T47D (cell line): ENCODE measurements at regions not wholly inside any gene's neighbourhood (a gene's known extent, or its start where the extent isn't known, plus 50 kb on each side); places are given as distances from the start of the nearest gene placed in this dataset.

Source experiments
- DNase-seq, 2 experiments: peaks; one replicate each; pipeline versions ENCODE4 v3.0.0 to v3.0.0-alpha.2; 2011 to 2012; ENCODE audit warnings: low read depth in 1 of 2, low spot score in 1 of 2
- JUND ChIP-seq: IDR thresholded peaks from 2 replicates; pipeline ENCODE4 v1.6.1; 2012; ENCODE audit warnings: low read depth
- in situ Hi-C: cut with HindIII; loops from 2 replicates; pipeline ENCODE4 v1.10.0; 2016; ENCODE audit warnings: low sequenced_read_pairs, low pct_unique_long_range_greater_than_20kb

DNA sequence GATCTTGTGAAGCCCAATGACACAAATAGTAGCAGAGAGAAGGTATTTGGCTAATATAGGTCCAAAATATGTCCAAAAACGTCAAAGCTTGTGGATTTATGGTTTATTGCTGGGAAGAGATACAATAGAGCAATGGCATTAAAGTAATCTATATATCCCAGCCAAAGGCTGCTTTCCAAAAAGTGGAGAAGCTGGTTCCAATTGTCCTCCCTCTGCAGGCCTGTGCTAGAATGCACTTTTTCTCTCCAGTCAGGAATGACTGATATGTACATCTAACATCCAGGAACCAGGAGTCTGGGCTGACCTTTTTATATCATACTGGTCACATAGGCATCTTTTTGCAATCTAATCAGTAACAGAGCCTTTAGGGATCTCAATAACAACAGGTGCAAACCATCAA lies 167.1 kb upstream of the FAM3C start:
- DNase-seq = peak in 1 of 2 experiments; percentile 41
- TF ChIP-seq JUND = no peak
- in situ Hi-C loops = no loop called here

DNA sequence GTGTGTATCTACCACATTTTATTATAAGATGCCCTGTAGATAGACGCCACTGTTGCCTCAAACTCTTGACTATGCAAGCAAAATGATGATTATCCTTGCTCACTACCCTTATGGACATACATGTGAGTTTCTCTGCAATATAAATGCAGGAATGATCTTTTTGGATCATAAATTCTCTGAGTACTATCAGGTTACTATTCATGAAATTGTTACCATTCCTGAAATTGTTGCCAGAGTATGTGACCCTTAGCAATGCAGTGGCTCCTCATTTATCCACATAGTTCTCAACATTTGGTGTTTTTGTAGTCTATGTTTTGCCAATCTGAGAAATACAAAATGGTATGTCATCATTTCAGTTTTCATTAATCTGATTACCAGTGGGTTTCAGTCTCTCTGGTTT lies 166.2 kb upstream of the FAM3C start:
- no peak for DNase-seq
- in situ Hi-C loops = no loop called here
- no peak for TF ChIP-seq JUND

- in situ Hi-C loops = no loop called here
- TF ChIP-seq JUND = no peak
- peak in 1 of 2 experiments; percentile 7 for DNase-seq
Measured at GRCh38 chr7:121561717-121562116, 165.6 kb upstream of the FAM3C start.

- no peak for TF ChIP-seq JUND
- no peak for DNase-seq
- in situ Hi-C loops = no loop called here
Measured at GRCh38 chr7:121560267-121560990, 164.3 kb upstream of the FAM3C start.

- in situ Hi-C loops = no loop called here
- TF ChIP-seq JUND = no peak
- DNase-seq = no peak
Measured at GRCh38 chr7:121558288-121558687, 162.2 kb upstream of the FAM3C start.

DNA sequence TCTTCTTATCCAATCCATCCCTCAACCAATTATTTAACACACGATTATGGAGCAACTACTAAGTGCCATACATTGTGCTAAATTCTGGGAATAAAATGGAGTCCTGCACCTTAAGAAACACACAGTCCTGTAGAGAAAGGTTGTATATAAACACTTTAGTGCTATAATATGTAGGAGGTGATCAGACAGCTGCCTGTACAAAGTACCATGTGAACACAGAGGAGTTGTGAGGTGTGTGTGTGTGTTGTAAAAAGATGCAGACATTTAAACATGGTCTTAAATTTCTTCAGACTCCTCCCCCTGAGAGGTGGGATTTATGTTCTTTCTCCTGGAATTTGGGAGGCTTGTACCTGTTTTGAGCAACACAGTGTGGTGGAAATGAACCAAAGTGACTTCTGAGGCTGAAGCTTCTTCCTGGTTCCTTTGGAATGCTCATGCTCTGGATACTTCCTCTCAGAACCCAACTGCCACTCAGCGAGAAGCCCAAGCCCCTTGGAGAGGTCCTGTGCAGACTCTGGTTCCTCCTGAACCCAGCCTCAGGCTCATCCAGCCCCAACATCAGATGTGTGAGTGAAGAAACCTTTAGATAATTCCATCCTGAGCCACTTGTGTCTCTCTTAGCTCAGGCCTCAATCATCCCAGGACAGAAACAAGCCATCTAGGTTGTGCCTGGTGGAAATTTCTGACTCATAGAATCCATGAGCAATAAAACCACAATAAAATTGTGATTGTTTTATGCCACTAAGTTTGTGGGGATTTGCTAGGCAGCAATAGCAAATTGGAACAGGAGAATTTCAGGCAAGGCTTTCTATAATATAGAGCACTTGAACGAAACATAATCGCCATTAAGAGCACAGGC lies 161.2 kb upstream of the FAM3C start:
- in situ Hi-C loops = no loop called here
- DNase-seq = no peak
- TF ChIP-seq JUND = no peak

GRCh38 chr7:121555558-121555957 lies 159.4 kb upstream of the FAM3C start:
- DNase-seq = no peak
- no peak for TF ChIP-seq JUND
- in situ Hi-C loops = no loop called here

DNA sequence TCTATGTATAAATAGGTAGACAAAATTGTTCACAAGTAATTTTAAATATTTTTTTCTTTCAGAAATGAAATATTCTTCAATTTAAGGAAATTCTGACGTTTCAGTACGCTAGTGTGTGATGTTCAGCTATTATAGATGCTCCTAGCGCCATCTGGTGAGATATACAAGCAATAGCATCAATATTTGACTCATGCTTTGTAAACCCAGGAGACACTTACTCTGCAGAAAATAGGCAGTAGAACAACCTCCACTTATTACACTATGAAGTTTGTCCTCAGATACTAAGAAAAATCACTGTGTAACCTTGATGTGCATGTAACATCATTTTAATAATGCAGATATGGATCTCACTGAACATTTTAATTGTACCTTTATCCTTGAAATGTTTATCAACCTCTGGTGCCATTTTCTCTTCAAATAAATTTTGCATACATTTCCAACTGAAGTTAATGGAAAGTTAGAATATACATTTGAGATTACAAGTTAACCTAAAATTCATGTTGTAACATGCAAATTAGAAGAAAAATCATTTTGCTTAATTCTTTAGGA lies 151.5 kb upstream of the FAM3C start:
- DNase-seq = peak; percentile 17 to 59
- no peak for TF ChIP-seq JUND
- in situ Hi-C loops = no loop called here

- DNase-seq = no peak
- TF ChIP-seq JUND = no peak
- in situ Hi-C loops = no loop called here
Measured at GRCh38 chr7:121546632-121547543, 150.8 kb upstream of the FAM3C start.

DNA sequence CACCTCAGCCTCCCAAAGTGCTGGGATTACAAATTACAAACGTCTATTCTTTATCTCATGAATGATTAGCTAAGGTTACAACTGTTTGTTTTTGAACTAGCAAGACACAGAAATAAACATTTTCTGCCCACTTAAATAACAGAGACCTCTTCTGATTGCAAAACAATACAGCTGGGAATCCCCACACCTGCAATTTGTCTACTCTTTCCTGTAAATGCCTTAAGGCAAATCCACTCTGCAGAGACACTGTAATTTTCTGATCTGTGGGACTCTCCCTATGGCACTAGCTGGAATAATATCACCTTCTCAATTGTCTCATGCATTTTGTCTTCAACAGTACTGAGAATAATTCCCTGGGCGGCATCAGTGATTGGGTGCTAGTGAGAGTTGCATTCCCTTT lies 149.3 kb upstream of the FAM3C start:
- TF ChIP-seq JUND = no peak
- no peak for DNase-seq
- in situ Hi-C loops = no loop called here

- in situ Hi-C loops = no loop called here
- peak in 1 of 2 experiments; percentile 79 for DNase-seq
- no peak for TF ChIP-seq JUND
Measured at GRCh38 chr7:121544726-121545125, 148.6 kb upstream of the FAM3C start.

GRCh38 chr7:121544238-121544637 lies 148.1 kb upstream of the FAM3C start:
- DNase-seq = no peak
- in situ Hi-C loops = no loop called here
- no peak for TF ChIP-seq JUND
